Aorta (tissue), 5 donors: ENCODE measurements at regions not wholly inside any gene's neighbourhood (a gene's known extent, or its start where the extent isn't known, plus 50 kb on each side); places are given as distances from the start of the nearest gene placed in this dataset.

Experiments used
- ATAC-seq: fragments of 200-7000 bp; cut with Tn5 transposase; one replicate; pipeline ENCODE4 v1.9.1; 2022; ENCODE audit warnings: moderate library complexity; ENCODE audit not compliant: low FRiP score
- DNase-seq, 2 donors: peaks; one replicate each; pipeline ENCODE4 v3.0.0-alpha.2; 2020
- H3K27ac ChIP-seq, 2 donors: one replicate each; pipeline ENCODE4 v1.5.1; 2013; ENCODE audit warnings: low read length in 2 of 2, mild to moderate bottlenecking in 2 of 2, moderate library complexity in 2 of 2, control low read depth in 1 of 2, inconsistent platforms in 1 of 2, low read depth in 1 of 2
- H3K27me3 ChIP-seq, 2 donors: one replicate each; pipeline ENCODE4 v1.6.1; 2013; ENCODE audit warnings: control low read depth in 1 of 2, low read length in 1 of 2, mild to moderate bottlenecking in 1 of 2, moderate library complexity in 1 of 2; ENCODE audit not compliant: insufficient read depth in 2 of 2, control insufficient read depth in 1 of 2
- H3K36me3 ChIP-seq, 2 donors: one replicate each; pipeline ENCODE4 v1.6.1; 2013; ENCODE audit warnings: control low read depth in 1 of 2, low read length in 1 of 2, mild to moderate bottlenecking in 1 of 2; ENCODE audit not compliant: insufficient read depth in 2 of 2, control insufficient read depth in 1 of 2
- H3K4me1 ChIP-seq, 2 donors: one replicate each; pipeline ENCODE4 v1.6.1; 2013; ENCODE audit warnings: low read length in 2 of 2, control low read depth in 1 of 2, mild to moderate bottlenecking in 1 of 2, moderate library complexity in 1 of 2; ENCODE audit not compliant: insufficient read depth in 2 of 2, control insufficient read depth in 1 of 2
- H3K4me3 ChIP-seq, 2 donors: one replicate each; pipeline ENCODE4 v1.5.1; 2013; ENCODE audit warnings: low read length in 2 of 2, control low read depth in 1 of 2, mild to moderate bottlenecking in 1 of 2
- H3K9me3 ChIP-seq: one replicate; pipeline ENCODE4 v1.6.1; 2013; ENCODE audit warnings: mild to moderate bottlenecking, low read length; ENCODE audit not compliant: control insufficient read depth
- WGBS, 2 donors: extraction: QIAGEN DNeasy Blood & Tissue Kit; methylation state at CpG; one replicate each; pipeline ENCODE4 v1.1.7; 2013; 5-methylcytosine and 5-hydroxymethylcytosine counted together
- intact Hi-C, 2 donors: fragments of 100-400 bp; cut with DNase I; formaldehyde crosslinking; loops; one replicate each; pipeline versions ENCODE4 v1.14.2 to v1.15.0; 2022
- donor health status: healthy with polysubstance abuse.
- donor health status: Bipolar disorder and iron deficiency.
- donor health status: DM: no; HTN: no; CAD: no.
- donor health status: DM: no; HTN: no; CAD: no.
- donor health status: DM: yes; HTN: yes; CAD: no.

DNA sequence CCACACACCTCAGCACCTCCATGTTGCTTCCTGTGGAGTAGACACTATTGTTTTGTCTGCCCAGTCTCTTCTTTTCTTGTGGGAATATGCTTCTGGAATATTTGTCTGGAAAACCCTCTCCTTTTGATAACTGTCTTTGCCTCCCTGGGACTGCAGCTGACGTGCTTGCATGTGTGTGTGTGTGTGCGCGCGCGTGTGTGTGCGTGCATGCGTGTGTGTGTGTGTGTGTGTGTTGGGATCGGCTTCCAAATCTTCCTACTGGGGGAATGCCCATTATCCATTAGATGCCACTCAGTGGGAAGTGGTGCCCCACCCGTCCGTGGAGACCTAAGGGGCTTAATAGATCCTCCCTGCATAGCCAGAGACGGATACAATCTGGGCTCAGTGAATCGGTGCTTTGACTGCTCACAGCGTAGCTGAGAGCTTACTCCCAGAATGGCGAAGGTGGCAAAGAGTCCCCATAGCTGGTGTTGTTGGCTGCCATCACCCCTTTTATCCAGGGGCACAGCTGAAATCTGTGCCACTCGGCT, 86.9 kb downstream of the RRM2 start:
- ATAC-seq (no peak), DNase-seq (peak in 1 of 2 donors; percentile 26)
- H3K27me3 ChIP-seq = no peaks in the 10 kb centered on the region
- no peaks in the 10 kb centered on the region for H3K36me3 ChIP-seq
- intact Hi-C loops = no loop called here
- H3K27ac ChIP-seq = no peak overlapping the region
- no peak overlapping the region for H3K4me3 ChIP-seq
- no peaks in the 10 kb centered on the region for H3K4me1 ChIP-seq
- no peaks in the 10 kb centered on the region for H3K9me3 ChIP-seq
- WGBS, 2 donors = 92 to 93% methylated on average over 15 of the region's 15 CpGs

DNA sequence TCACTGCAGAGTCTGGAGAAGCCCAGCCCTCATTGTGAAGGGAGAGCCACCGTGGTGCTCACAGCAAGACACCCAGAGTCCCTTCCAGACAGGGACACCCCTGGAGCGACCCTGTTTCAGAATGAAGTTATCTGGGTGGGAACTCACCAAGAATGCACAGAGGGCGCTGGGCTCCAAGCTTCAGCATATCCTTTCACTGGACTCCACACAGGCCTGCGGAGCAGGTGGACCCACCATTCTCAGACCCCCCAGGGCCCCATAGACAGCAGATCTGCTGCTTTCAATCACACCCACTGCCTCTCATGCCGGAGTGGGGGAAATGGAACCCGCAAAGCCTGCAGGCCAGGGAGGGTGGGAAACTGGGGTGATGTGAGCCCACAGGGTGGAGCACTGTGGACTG, 87.8 kb downstream of the RRM2 start:
- 95 to 97% methylated on average over 6 of the region's 6 CpGs for WGBS, 2 donors
- Histone ChIP-seq H3K4me1 (no peaks in the 10 kb centered on the region), H3K9me3 (no peaks in the 10 kb centered on the region), H3K27ac (no peak overlapping the region), H3K36me3 (no peaks in the 10 kb centered on the region), H3K4me3 (no peak overlapping the region), H3K27me3 (no peaks in the 10 kb centered on the region)
- DNase-seq = peak in 1 of 2 donors; percentile 59
- intact Hi-C loops = no loop called here
- no peak for ATAC-seq

DNA sequence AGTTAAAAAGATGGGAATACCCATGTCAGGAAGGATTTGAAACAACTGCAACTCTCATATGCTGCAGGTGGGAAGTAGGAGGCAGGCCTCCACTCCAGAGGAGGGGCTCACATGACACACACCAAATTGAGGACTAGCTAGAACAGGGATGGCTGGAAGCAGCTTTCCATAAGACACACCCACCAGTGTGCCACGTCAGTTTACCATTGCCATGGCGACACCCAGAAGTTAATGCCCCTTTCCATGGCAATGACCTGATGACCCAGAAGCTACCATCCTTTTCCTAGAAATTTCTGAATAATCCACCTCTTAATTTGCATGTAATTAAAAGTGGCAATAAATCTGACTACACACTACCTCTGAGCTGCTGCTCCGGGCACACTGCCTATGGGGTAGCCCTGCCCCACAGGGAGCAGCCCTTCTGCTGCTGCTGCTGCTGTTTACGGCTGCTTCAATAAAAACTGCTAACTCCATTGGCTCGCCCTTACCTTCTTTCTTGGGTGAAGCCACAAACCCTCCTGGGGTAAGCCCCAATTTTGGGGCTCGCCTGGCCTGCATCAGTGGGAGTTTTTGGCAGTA, 89.4 kb downstream of the RRM2 start:
- Histone ChIP-seq H3K4me3 (no peak overlapping the region), H3K9me3 (no peaks in the 10 kb centered on the region), H3K4me1 (no peaks in the 10 kb centered on the region), H3K27ac (no peak overlapping the region), H3K27me3 (no peaks in the 10 kb centered on the region), H3K36me3 (no peaks in the 10 kb centered on the region)
- DNase-seq = peak in 1 of 2 donors; percentile 23
- 95 to 96% methylated on average over 6 of the region's 6 CpGs for WGBS, 2 donors
- no peak for ATAC-seq
- intact Hi-C loops = no loop called here

DNA sequence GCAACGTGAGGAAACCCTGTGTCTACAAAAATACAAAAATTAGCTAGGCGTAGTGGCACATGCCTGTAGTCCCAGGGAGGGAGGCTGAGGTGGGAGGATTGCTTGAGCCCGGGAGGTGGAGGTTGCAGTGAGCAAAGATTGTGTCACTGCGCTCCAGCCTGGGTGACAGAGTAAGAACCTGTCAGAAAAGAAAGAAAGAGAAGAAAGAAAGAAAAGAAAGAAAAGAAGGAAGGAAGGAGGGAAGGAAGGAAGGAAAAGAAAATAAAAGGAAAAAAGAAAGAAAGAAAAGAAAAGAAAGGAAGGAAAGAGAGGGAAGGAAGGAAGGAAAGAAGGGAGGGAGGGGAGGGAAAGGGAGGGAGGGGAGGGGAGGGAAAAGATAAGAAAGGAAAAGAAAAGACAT, 89.9 kb upstream of the HPCAL1 start:
- ATAC-seq = no peak
- Histone ChIP-seq H3K36me3 (no peaks in the 10 kb centered on the region), H3K27me3 (no peaks in the 10 kb centered on the region), H3K27ac (no peak overlapping the region), H3K4me3 (no peak overlapping the region), H3K9me3 (no peaks in the 10 kb centered on the region), H3K4me1 (no peaks in the 10 kb centered on the region)
- 89 to 93% methylated on average over 4 of the region's 4 CpGs for WGBS, 2 donors
- DNase-seq = no peak
- intact Hi-C loops = no loop called here

DNA sequence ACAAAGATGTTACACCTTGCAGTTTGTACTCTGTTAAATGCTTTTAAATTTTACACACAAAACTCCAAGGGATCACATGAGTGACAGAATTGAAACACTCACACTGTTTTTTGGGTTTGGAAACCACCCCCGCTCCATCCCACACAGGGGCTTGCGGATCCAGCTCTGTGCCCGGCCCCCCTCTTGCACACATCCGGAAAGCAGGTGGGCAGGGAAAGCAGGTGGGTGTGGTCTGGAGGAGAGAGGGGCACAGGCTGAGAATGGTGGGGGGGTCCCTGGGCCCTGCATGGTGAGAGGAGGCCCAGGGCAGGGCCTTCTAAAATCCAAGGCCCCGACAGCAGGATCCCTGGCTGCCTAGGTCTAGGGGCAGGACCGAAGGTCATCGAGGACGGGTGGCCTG, 88.5 kb upstream of the HPCAL1 start:
- no peak overlapping the region for H3K27ac ChIP-seq
- 87 to 88% methylated on average over 8 of the region's 8 CpGs for WGBS, 2 donors
- intact Hi-C loops = no loop called here
- H3K27me3 ChIP-seq = no peaks in the 10 kb centered on the region
- ATAC-seq (no peak), DNase-seq (peak in 1 of 2 donors; percentile 42)
- H3K4me1 ChIP-seq = no peaks in the 10 kb centered on the region
- no peak overlapping the region for H3K4me3 ChIP-seq
- H3K36me3 ChIP-seq = no peaks in the 10 kb centered on the region
- H3K9me3 ChIP-seq = no peaks in the 10 kb centered on the region

DNA sequence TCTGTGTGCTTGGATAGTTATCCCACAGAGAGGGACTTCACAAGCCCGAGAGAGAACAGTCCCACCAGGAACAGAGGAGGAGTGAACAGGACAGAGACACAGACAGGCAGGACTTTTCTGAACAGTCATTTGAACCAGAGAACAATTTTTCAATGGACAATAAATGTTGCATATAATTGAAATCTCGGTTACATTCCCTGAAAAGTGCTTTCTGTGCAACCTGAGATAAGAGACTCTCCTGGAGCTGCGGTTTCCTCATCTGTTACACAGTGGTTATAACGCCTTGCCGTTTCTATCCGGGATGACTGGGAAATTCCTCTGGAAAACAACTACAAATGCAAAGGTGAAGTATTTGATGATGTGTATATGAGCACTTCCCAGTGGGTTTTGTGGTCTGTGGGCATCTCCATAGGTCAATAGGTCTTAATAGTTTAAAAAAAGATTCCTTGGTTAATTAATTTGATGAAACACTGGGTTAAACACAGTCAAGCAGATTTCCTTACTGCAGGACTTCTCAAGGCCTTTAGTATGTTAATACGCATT, 87.2 kb upstream of the HPCAL1 start:
- 93 to 95% methylated on average over 7 of the region's 7 CpGs for WGBS, 2 donors
- Histone ChIP-seq H3K9me3 (no peaks in the 10 kb centered on the region), H3K27ac (no peak overlapping the region), H3K4me1 (no peaks in the 10 kb centered on the region), H3K27me3 (no peaks in the 10 kb centered on the region), H3K36me3 (no peaks in the 10 kb centered on the region), H3K4me3 (no peak overlapping the region)
- DNase-seq (no peak), ATAC-seq (no peak)
- intact Hi-C loops = no loop called here

DNA sequence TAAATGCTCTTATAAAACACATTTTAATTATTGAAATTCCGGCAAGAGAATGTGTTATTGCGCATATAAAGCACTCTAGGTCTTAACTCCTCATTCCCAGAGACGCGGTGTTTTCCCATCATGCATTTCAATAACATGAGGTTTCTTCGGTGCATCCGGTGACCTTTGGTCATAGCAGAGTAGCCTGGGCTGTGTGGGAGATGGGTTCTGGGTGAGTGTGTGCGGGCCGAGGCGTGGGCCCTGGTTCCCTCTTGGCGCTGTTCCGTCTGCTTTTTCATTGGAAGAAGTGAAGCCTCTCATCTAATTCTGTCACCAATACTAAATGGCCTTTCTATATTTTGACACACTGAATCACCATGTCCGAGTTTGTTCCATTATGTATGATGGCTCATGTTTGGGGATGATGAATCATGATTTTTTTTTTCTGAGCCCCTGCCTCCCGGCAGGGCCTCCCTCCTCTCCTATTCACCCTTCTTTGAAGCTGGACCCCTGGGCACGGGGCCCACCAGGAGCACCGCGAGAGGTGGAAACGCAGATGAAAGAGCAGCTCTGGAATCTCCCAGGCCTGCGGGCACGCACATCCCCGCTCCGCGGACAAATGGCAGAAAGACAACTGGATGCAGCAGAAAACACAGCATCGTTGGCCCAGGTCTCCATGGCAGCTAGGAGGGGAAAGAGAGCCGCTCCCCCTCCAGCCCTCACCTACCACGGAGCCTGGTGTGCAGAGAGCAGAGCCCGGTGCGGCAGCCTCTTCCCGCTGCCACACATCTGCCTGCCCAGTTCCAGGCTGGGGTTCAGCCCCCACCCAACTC, 85.8 kb upstream of the HPCAL1 start:
- H3K4me1 ChIP-seq = no peaks in the 10 kb centered on the region
- DNase-seq (peak; percentile 4 to 54), ATAC-seq (no peak)
- no peaks in the 10 kb centered on the region for H3K27me3 ChIP-seq
- no peak overlapping the region for H3K27ac ChIP-seq
- no peaks in the 10 kb centered on the region for H3K9me3 ChIP-seq
- no peaks in the 10 kb centered on the region for H3K36me3 ChIP-seq
- no peak overlapping the region for H3K4me3 ChIP-seq
- intact Hi-C loops = no loop called here
- WGBS, 2 donors = 57 to 72% methylated on average over 26 to 28 of the region's 28 CpGs

DNA sequence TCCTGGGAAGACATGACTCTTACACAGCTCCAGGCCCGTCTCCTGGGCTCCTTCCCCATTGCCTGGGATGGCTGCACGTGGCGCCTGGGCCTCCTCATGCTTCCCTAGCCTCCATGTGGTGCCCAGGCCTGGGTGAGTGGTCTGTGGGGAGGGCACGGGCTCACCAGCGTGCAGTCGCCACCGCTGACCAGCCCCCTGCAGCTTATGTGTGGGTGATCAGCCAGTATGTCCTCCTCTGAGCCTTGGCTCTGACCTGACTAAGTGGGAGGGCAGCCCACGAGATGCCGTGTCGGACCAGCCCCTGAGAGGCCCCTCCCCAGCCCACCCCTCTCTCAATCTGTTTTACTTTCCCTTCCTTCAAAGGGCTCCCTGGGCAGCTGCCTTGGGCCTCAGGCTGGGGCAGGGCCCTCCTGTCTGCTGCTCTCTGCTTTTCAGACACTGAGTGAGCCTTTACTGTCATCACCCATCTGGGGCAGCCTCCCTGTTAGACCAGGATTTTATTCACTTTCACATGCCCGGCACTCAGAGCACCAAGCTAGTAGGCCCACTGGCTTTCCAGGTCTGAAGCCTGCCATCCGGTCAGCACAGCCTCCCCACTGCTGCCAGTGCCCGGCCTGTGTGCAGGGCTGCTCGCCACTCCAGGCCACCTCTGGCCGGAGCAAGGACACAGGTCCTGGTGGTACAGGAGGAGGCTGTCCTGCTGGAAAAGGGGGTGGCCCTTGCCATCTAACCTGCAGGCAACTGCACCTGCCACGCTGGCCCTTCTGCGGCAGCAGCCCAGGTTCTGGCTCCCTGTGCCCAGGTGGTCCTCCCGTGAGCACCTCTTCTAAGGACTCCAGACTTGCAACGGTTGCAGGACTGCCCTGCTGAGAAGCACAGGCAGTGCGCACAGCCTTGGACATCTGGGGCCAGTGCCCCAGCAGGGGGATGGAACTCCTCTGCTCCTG, 84.9 kb upstream of the HPCAL1 start:
- H3K4me1 ChIP-seq = no peaks in the 10 kb centered on the region
- H3K27me3 ChIP-seq = no peaks in the 10 kb centered on the region
- no peak overlapping the region for H3K4me3 ChIP-seq
- no peaks in the 10 kb centered on the region for H3K9me3 ChIP-seq
- WGBS, 2 donors = 91 to 92% methylated on average over 20 of the region's 20 CpGs
- intact Hi-C loops = no loop called here
- ATAC-seq (peak; percentile 20), DNase-seq (peak; percentile 36 to 70)
- no peak overlapping the region for H3K27ac ChIP-seq
- no peaks in the 10 kb centered on the region for H3K36me3 ChIP-seq
